ENCODE measurements at regions not wholly inside any gene's neighbourhood (a gene's known extent, or its start where the extent isn't known, plus 50 kb on each side); places are given as distances from the start of the nearest gene placed in this dataset.

- Histone ChIP-seq H2AFZ (ENCODE audit: low read length) (no peak overlapping the region), H3K4me3 (ENCODE audit: low read depth, low read length, poor library complexity, severe bottlenecking) (no peak overlapping the region), H3K27me3 (ENCODE audit: insufficient read depth, low read length) (no peaks in the 10 kb centered on the region), H3K27ac (ENCODE audit: low read depth, low read length, poor library complexity, severe bottlenecking) (no peak overlapping the region), H3K79me2 (ENCODE audit: insufficient read depth, low read length) (no peaks in the 10 kb centered on the region), H3K36me3 (ENCODE audit: insufficient read depth, low read length) (no peaks in the 10 kb centered on the region), H3K9me2 (ENCODE audit: low read depth, low read length) (no peaks in the 10 kb centered on the region), H3K4me1 (ENCODE audit: insufficient read depth, low read length, severe bottlenecking) (no peaks in the 10 kb centered on the region), H3K4me2 (ENCODE audit: low read length) (no peak overlapping the region), H4K20me1 (ENCODE audit: insufficient read depth, low read length) (no peaks in the 10 kb centered on the region), H3F3A (ENCODE audit: insufficient read depth, low read length) (no peaks in the 10 kb centered on the region), H3K9ac (ENCODE audit: low read length) (no peak overlapping the region), H3K9me3 (ENCODE audit: low read length) (no peaks in the 10 kb centered on the region)
- TF ChIP-seq EZH2 (IDR thresholded peaks at IDR 0.05; ENCODE audit: borderline replicate concordance, low read length) (no peak), CTCF (IDR thresholded peaks at IDR 0.05; ENCODE audit: low read length) (no peak)
These were observed 301.8 kb upstream of the PDZRN3 start for GRCh38 chr3:73926360-73927202.

GRCh38 chr3:73925011-73925410 lies 300.3 kb upstream of the PDZRN3 start:
- Histone ChIP-seq H4K20me1 (ENCODE audit: insufficient read depth, low read length) (no peaks in the 10 kb centered on the region), H3K36me3 (ENCODE audit: insufficient read depth, low read length) (no peaks in the 10 kb centered on the region), H3K9me3 (ENCODE audit: low read length) (no peaks in the 10 kb centered on the region), H3F3A (ENCODE audit: insufficient read depth, low read length) (no peaks in the 10 kb centered on the region), H3K9ac (ENCODE audit: low read length) (no peak overlapping the region), H3K27ac (ENCODE audit: low read depth, low read length, poor library complexity, severe bottlenecking) (no peak overlapping the region), H3K79me2 (ENCODE audit: insufficient read depth, low read length) (no peaks in the 10 kb centered on the region), H3K9me2 (ENCODE audit: low read depth, low read length) (no peaks in the 10 kb centered on the region), H2AFZ (ENCODE audit: low read length) (no peak overlapping the region), H3K4me1 (ENCODE audit: insufficient read depth, low read length, severe bottlenecking) (no peaks in the 10 kb centered on the region), H3K4me2 (ENCODE audit: low read length) (no peak overlapping the region), H3K4me3 (ENCODE audit: low read depth, low read length, poor library complexity, severe bottlenecking) (no peak overlapping the region), H3K27me3 (ENCODE audit: insufficient read depth, low read length) (no peaks in the 10 kb centered on the region)
- TF ChIP-seq CTCF (IDR thresholded peaks at IDR 0.05; ENCODE audit: low read length) (no peak), EZH2 (IDR thresholded peaks at IDR 0.05; ENCODE audit: borderline replicate concordance, low read length) (no peak)

- Histone ChIP-seq H3K27me3 (ENCODE audit: insufficient read depth, low read length) (no peaks in the 10 kb centered on the region), H4K20me1 (ENCODE audit: insufficient read depth, low read length) (no peaks in the 10 kb centered on the region), H3K27ac (ENCODE audit: low read depth, low read length, poor library complexity, severe bottlenecking) (no peak overlapping the region), H3K4me2 (ENCODE audit: low read length) (no peak overlapping the region), H3K79me2 (ENCODE audit: insufficient read depth, low read length) (no peaks in the 10 kb centered on the region), H3F3A (ENCODE audit: insufficient read depth, low read length) (no peaks in the 10 kb centered on the region), H3K9me2 (ENCODE audit: low read depth, low read length) (no peaks in the 10 kb centered on the region), H3K4me3 (ENCODE audit: low read depth, low read length, poor library complexity, severe bottlenecking) (no peak overlapping the region), H3K9me3 (ENCODE audit: low read length) (no peaks in the 10 kb centered on the region), H3K36me3 (ENCODE audit: insufficient read depth, low read length) (no peaks in the 10 kb centered on the region), H3K4me1 (ENCODE audit: insufficient read depth, low read length, severe bottlenecking) (no peaks in the 10 kb centered on the region), H2AFZ (ENCODE audit: low read length) (no peak overlapping the region), H3K9ac (ENCODE audit: low read length) (no peak overlapping the region)
- TF ChIP-seq EZH2 (IDR thresholded peaks at IDR 0.05; ENCODE audit: borderline replicate concordance, low read length) = no peak
- TF ChIP-seq CTCF (IDR thresholded peaks at IDR 0.05; ENCODE audit: low read length) = no peak
These were observed 299.3 kb upstream of the PDZRN3 start for GRCh38 chr3:73924048-73924447.
